ENCODE measurements at regions not wholly inside any gene's neighbourhood (a gene's known extent, or its start where the extent isn't known, plus 50 kb on each side); places are given as distances from the start of the nearest gene placed in this dataset.

DNA sequence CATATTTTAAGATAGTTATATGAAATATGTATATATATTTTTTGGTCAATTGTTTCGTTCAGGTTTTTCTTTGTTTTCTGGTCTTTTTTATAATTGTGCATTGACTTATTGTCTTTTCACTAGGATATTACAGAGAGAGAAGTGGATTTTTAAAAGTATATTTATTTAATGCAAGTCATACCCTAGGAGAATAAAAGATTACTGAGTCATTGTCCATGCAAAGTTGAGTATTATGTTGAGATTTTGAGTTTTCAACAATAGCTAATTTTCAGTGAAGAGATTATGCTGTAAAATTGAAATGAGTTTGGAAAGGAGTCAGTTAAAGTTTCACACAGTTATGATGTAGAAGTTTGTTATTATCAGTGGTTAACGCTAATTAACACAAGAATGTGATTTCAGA, 203.6 kb upstream of the SPRED2 start:
- Histone ChIP-seq H3K79me2 (ENCODE audit: insufficient read depth, low read length) (no peaks in the 10 kb centered on the region), H3K27ac (ENCODE audit: low read depth, low read length) (no peak overlapping the region), H2AFZ (ENCODE audit: low read length) (no peak overlapping the region), H3K4me1 (ENCODE audit: insufficient read depth, low read length) (peaks cover 9% of the 10 kb centered on the region), H3K4me3 (ENCODE audit: insufficient read depth, low read length) (no peak overlapping the region), H4K20me1 (ENCODE audit: insufficient read depth, low read length) (no peaks in the 10 kb centered on the region), H3K27me3 (ENCODE audit: insufficient read depth, low read length) (peaks cover 21% of the 10 kb centered on the region), H3K4me2 (ENCODE audit: insufficient read depth, low read length) (no peak overlapping the region), H3K36me3 (ENCODE audit: insufficient read depth, low read length) (no peaks in the 10 kb centered on the region), H3K9me3 (ENCODE audit: low read depth, low read length) (no peaks in the 10 kb centered on the region)
- TF ChIP-seq, protein P1, sequence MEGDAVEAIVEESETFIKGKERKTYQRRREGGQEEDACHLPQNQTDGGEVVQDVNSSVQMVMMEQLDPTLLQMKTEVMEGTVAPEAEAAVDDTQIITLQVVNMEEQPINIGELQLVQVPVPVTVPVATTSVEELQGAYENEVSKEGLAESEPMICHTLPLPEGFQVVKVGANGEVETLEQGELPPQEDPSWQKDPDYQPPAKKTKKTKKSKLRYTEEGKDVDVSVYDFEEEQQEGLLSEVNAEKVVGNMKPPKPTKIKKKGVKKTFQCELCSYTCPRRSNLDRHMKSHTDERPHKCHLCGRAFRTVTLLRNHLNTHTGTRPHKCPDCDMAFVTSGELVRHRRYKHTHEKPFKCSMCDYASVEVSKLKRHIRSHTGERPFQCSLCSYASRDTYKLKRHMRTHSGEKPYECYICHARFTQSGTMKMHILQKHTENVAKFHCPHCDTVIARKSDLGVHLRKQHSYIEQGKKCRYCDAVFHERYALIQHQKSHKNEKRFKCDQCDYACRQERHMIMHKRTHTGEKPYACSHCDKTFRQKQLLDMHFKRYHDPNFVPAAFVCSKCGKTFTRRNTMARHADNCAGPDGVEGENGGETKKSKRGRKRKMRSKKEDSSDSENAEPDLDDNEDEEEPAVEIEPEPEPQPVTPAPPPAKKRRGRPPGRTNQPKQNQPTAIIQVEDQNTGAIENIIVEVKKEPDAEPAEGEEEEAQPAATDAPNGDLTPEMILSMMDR (IDR thresholded peaks at IDR 0.05; ENCODE audit: extremely low read depth, low read depth, low read length), result no peak
- no peak for DNase-seq (ENCODE audit: insufficient read length, low spot score, missing footprints)

DNA sequence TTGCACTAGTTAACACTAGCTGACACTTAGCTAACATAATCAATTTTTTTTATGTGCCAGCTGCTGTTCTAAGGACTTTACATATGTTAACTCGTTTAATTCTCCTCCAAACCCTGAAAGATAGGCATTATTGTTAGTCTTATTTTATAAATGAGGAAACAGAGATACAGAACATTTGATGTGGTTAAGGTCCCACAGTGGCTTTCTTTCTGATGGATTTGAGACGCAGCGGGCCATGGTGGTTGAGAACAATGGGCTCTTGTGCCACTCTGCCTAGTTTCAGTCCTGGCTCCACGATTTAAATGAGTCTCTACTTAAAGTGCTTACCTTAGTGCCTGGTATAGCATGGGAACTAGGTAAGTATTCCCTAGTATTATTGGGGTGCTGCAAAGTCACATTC, 201.9 kb upstream of the SPRED2 start:
- peaks cover 21% of the 10 kb centered on the region for H3K27me3 ChIP-seq (ENCODE audit: insufficient read depth, low read length)
- H3K4me3 ChIP-seq (ENCODE audit: insufficient read depth, low read length), result no peak overlapping the region
- H3K27ac ChIP-seq (ENCODE audit: low read depth, low read length), result no peak overlapping the region
- no peaks in the 10 kb centered on the region for H4K20me1 ChIP-seq (ENCODE audit: insufficient read depth, low read length)
- no peak for DNase-seq (ENCODE audit: insufficient read length, low spot score, missing footprints)
- H3K36me3 ChIP-seq (ENCODE audit: insufficient read depth, low read length), result no peaks in the 10 kb centered on the region
- H3K9me3 ChIP-seq (ENCODE audit: low read depth, low read length), result no peaks in the 10 kb centered on the region
- no peaks in the 10 kb centered on the region for H3K79me2 ChIP-seq (ENCODE audit: insufficient read depth, low read length)
- TF ChIP-seq, protein P1 (IDR thresholded peaks at IDR 0.05; ENCODE audit: extremely low read depth, low read depth, low read length), result no peak
- peaks cover 3% of the 10 kb centered on the region for H3K4me1 ChIP-seq (ENCODE audit: insufficient read depth, low read length)
- no peak overlapping the region for H2AFZ ChIP-seq (ENCODE audit: low read length)
- H3K4me2 ChIP-seq (ENCODE audit: insufficient read depth, low read length), result no peak overlapping the region

DNA sequence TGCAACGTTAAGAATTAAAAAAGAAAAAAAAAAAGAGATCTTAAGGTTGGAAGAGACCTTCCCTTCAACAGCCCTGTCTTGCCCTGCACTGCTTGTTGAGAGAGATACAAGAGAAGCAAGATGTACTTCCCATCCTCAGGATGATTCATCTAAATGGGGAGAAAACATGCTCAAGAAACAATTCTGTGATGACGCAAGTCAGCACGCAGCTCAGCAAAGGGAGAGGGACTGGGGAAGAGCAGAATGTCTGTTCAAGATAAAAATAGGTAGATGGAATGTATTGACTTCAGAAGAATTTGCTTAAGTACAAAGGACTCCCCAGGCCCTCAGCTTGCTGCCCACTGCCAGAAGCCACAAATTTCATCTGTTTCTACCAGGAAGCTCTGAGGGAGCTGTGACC, 198.2 kb upstream of the SPRED2 start:
- no peaks in the 10 kb centered on the region for H3K9me3 ChIP-seq (ENCODE audit: low read depth, low read length)
- H3K4me1 ChIP-seq (ENCODE audit: insufficient read depth, low read length), result no peaks in the 10 kb centered on the region
- peaks cover 13% of the 10 kb centered on the region for H3K27me3 ChIP-seq (ENCODE audit: insufficient read depth, low read length)
- no peaks in the 10 kb centered on the region for H3K79me2 ChIP-seq (ENCODE audit: insufficient read depth, low read length)
- TF ChIP-seq, protein P1 (IDR thresholded peaks at IDR 0.05; ENCODE audit: extremely low read depth, low read depth, low read length), result no peak
- no peak overlapping the region for H3K27ac ChIP-seq (ENCODE audit: low read depth, low read length)
- no peaks in the 10 kb centered on the region for H4K20me1 ChIP-seq (ENCODE audit: insufficient read depth, low read length)
- no peak overlapping the region for H3K4me3 ChIP-seq (ENCODE audit: insufficient read depth, low read length)
- DNase-seq (ENCODE audit: insufficient read length, low spot score, missing footprints), result peak; percentile 66
- no peak overlapping the region for H2AFZ ChIP-seq (ENCODE audit: low read length)
- H3K4me2 ChIP-seq (ENCODE audit: insufficient read depth, low read length), result no peak overlapping the region
- H3K36me3 ChIP-seq (ENCODE audit: insufficient read depth, low read length), result no peaks in the 10 kb centered on the region

DNA sequence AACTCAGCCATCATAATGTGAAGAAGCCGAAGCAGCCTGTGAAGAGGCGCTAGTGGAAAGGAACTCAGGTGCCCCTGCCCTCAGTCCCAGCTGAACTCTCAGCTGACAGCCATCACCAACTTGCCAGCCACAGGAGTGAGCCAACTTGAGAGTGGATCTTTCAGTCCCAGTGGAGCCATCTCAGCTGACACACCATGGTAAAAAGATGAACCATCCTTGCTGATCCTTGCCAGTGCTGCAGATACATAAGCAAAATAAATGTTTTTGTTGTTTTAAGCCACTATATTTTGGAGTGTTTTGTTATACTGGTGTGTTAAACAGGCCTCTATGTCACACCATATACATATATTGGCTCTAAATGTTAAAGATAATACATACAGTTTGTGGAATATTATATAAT, 195.8 kb upstream of the SPRED2 start:
- Histone ChIP-seq H3K4me1 (ENCODE audit: insufficient read depth, low read length) (no peaks in the 10 kb centered on the region), H2AFZ (ENCODE audit: low read length) (no peak overlapping the region), H3K4me2 (ENCODE audit: insufficient read depth, low read length) (no peak overlapping the region), H4K20me1 (ENCODE audit: insufficient read depth, low read length) (no peaks in the 10 kb centered on the region), H3K4me3 (ENCODE audit: insufficient read depth, low read length) (no peak overlapping the region), H3K36me3 (ENCODE audit: insufficient read depth, low read length) (no peaks in the 10 kb centered on the region), H3K79me2 (ENCODE audit: insufficient read depth, low read length) (no peaks in the 10 kb centered on the region), H3K9me3 (ENCODE audit: low read depth, low read length) (no peaks in the 10 kb centered on the region), H3K27me3 (ENCODE audit: insufficient read depth, low read length) (no peaks in the 10 kb centered on the region), H3K27ac (ENCODE audit: low read depth, low read length) (no peak overlapping the region)
- DNase-seq (ENCODE audit: insufficient read length, low spot score, missing footprints), result no peak
- TF ChIP-seq, protein P1 (IDR thresholded peaks at IDR 0.05; ENCODE audit: extremely low read depth, low read depth, low read length), result no peak
